ENCODE measurements at regions not wholly inside any gene's neighbourhood (a gene's known extent, or its start where the extent isn't known, plus 50 kb on each side); places are given as distances from the start of the nearest gene placed in this dataset.

GRCh38 chr6:97882755-97883154 lies 599.7 kb upstream of the MMS22L start:
- peaks cover 7% of the 10 kb centered on the region for H3K4me1 ChIP-seq (ENCODE audit: control insufficient read depth, insufficient read depth, low read length)
- no peaks in the 10 kb centered on the region for H3K27me3 ChIP-seq (ENCODE audit: control insufficient read depth, insufficient read depth, low read length, poor library complexity, severe bottlenecking)
- H3K36me3 ChIP-seq (ENCODE audit: control insufficient read depth, insufficient read depth, low read length) = no peaks in the 10 kb centered on the region
- no peak overlapping the region for H3K4me3 ChIP-seq (ENCODE audit: low read length)
- H3K4me3 Mint-ChIP-seq = no peak overlapping the region
- H3K27ac Mint-ChIP-seq = no peak overlapping the region
- 100% methylated on average over 1 to 2 of the region's 3 CpGs for WGBS, 2 experiments (ENCODE audit: insufficient coverage in 1 of 2, insufficient read length in 1 of 2)
- no peak overlapping the region for H3K27ac ChIP-seq (ENCODE audit: low read depth, low read length)
- H3K27me3 Mint-ChIP-seq (ENCODE audit: insufficient read depth) = no peaks in the 10 kb centered on the region
- DNase-seq = no peak
- H3K4me1 Mint-ChIP-seq = peaks cover 12% of the 10 kb centered on the region
- TF ChIP-seq CTCF (conservative IDR thresholded peaks at IDR 0.05) = no peak
- H3K9me3 Mint-ChIP-seq = no peaks in the 10 kb centered on the region
- no peaks in the 10 kb centered on the region for H3K9me3 ChIP-seq (ENCODE audit: control insufficient read depth, low read length)
- H3K36me3 Mint-ChIP-seq (ENCODE audit: low read depth) = no peaks in the 10 kb centered on the region
- H3K9ac ChIP-seq (ENCODE audit: extremely low read depth, low read length, poor library complexity, severe bottlenecking) = no peak overlapping the region

DNA sequence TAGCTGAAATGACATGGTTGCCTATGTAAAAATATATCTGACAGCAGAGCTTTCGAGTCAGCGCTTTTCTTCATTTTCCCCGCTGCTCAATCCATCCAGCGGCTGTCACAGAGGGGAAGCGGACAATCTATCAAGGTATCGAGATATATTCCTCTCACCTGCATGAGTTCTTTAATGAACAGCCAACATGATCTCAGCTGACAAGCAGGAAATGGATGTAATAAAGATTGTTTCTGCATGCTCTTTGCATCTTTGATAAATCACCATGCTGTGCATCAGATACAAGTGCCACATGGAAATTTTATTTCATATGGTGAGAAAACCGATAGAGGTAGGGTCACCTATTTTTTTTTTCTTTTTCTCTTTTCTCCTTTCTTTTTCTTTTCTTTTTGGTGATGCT lies 602.3 kb upstream of the MMS22L start:
- Histone ChIP-seq H3K4me1 (ENCODE audit: control insufficient read depth, insufficient read depth, low read length) (peaks cover 7% of the 10 kb centered on the region), H3K36me3 (ENCODE audit: control insufficient read depth, insufficient read depth, low read length) (no peaks in the 10 kb centered on the region), H3K27me3 (ENCODE audit: control insufficient read depth, insufficient read depth, low read length, poor library complexity, severe bottlenecking) (no peaks in the 10 kb centered on the region), H3K9ac (ENCODE audit: extremely low read depth, low read length, poor library complexity, severe bottlenecking) (no peak overlapping the region), H3K4me3 (ENCODE audit: low read length) (no peak overlapping the region), H3K9me3 (ENCODE audit: control insufficient read depth, low read length) (no peaks in the 10 kb centered on the region), H3K27ac (ENCODE audit: low read depth, low read length) (no peak overlapping the region)
- Mint-ChIP-seq H3K9me3 (no peaks in the 10 kb centered on the region), H3K4me1 (peaks cover 12% of the 10 kb centered on the region), H3K4me3 (no peak overlapping the region), H3K27ac (no peak overlapping the region), H3K27me3 (ENCODE audit: insufficient read depth) (no peaks in the 10 kb centered on the region), H3K36me3 (ENCODE audit: low read depth) (no peaks in the 10 kb centered on the region)
- TF ChIP-seq CTCF (conservative IDR thresholded peaks at IDR 0.05) = no peak
- 80 to 92% methylated on average over 1 to 7 of the region's 7 CpGs for WGBS, 2 experiments (ENCODE audit: insufficient coverage in 1 of 2, insufficient read length in 1 of 2)
- no peak for DNase-seq

GRCh38 chr6:97885828-97886227 lies 602.8 kb upstream of the MMS22L start:
- no peak for TF ChIP-seq CTCF (conservative IDR thresholded peaks at IDR 0.05)
- 94 to 100% methylated on average over 4 of the region's 4 CpGs for WGBS, 2 experiments (ENCODE audit: insufficient coverage in 1 of 2, insufficient read length in 1 of 2)
- H3K27ac Mint-ChIP-seq = no peak overlapping the region

More at GRCh38 chr6:97885828-97886227, 602.8 kb upstream of the MMS22L start:
- Mint-ChIP-seq H3K27me3 (ENCODE audit: insufficient read depth) (no peaks in the 10 kb centered on the region), H3K9me3 (no peaks in the 10 kb centered on the region), H3K4me3 (no peak overlapping the region), H3K4me1 (peaks cover 12% of the 10 kb centered on the region), H3K36me3 (ENCODE audit: low read depth) (no peaks in the 10 kb centered on the region)
- H3K27me3 ChIP-seq (ENCODE audit: control insufficient read depth, insufficient read depth, low read length, poor library complexity, severe bottlenecking) = no peaks in the 10 kb centered on the region
- H3K27ac ChIP-seq (ENCODE audit: low read depth, low read length) = no peak overlapping the region
- H3K4me3 ChIP-seq (ENCODE audit: low read length) = no peak overlapping the region
- no peaks in the 10 kb centered on the region for H3K9me3 ChIP-seq (ENCODE audit: control insufficient read depth, low read length)
- no peak for DNase-seq
- H3K9ac ChIP-seq (ENCODE audit: extremely low read depth, low read length, poor library complexity, severe bottlenecking) = no peak overlapping the region
- peaks cover 7% of the 10 kb centered on the region for H3K4me1 ChIP-seq (ENCODE audit: control insufficient read depth, insufficient read depth, low read length)
- H3K36me3 ChIP-seq (ENCODE audit: control insufficient read depth, insufficient read depth, low read length) = no peaks in the 10 kb centered on the region
